ENCODE measurements at regions not wholly inside any gene's neighbourhood (a gene's known extent, or its start where the extent isn't known, plus 50 kb on each side); places are given as distances from the start of the nearest gene placed in this dataset.

DNA sequence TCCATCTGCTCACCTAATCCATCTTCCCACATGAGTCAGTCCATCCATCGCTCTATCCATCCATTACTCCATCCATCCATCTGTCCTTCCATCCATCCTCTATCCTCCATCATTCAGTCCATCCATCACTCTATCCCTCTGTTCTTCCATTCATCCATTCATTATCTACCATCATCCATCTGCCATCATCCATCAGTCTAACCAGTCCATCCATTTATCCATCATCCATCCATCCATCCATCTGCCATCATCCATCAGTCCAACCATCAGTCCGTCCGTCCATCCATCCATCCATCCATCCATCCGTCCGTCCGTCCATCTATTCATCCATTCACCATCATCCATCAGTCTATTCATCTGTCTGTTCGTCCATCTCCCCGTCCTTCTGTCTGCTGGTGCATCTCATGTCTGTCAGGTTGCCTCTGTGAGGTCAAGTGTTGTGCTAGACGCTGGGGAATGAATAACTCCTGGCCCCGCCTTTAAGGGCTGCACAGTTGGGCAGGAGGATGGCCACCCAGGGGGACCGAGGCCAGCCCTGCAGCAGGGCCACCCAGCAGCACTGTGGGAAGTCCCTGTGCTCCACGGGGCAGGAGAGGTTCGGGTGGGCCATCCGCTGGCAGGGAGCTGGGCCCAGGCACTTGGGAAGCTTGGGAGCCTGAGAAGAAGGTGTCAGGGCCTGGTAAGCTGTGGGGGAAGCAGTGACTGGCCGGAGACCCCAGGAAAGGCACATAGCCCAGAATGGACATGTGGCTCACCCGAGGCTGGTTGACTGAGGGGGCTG is 137.1 kb downstream of the CTTN start:
- DNase-seq (ENCODE audit: low read depth in 2 of 2) = no peak

DNA sequence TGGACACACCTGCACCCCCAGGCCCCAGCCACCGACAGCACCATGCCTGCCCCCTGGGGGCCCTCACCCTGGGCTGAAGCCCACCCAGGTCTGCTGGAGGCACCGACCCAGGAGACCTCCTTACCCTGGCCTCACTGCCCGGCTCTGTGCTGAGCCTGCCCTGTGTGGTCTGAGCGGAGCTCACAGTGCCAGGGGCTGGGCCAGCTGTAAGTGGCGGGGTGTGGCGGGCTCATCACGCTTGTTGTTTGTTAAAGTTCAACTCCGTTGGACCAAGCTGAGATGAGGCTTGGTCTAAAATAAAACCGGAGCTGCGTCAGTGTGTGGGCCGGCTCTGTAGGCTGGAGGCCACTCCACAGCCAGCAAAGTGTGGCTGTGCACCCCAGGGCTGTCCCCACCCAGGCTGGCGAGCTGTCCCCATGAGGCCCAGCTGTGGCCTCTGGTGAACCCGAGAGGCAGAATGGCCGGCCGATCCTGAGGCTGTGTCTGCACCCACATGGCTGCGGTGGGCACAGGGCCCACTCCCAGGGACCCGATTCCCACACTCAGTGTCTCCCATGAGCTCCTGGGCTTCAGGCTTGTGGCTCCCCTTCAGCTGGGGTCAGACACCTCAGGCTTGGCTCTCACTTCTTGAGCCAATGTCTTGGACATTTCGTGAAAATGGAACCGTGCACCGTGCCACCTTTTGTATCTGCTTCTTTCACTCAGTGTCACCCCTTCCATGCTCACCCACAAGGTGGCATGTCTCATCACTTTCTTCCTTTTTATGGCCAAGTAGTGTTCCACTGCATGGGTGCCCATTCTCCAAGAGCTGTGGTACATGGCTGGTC is 137.9 kb downstream of the CTTN start:
- no peak for DNase-seq (ENCODE audit: low read depth in 2 of 2)

DNA sequence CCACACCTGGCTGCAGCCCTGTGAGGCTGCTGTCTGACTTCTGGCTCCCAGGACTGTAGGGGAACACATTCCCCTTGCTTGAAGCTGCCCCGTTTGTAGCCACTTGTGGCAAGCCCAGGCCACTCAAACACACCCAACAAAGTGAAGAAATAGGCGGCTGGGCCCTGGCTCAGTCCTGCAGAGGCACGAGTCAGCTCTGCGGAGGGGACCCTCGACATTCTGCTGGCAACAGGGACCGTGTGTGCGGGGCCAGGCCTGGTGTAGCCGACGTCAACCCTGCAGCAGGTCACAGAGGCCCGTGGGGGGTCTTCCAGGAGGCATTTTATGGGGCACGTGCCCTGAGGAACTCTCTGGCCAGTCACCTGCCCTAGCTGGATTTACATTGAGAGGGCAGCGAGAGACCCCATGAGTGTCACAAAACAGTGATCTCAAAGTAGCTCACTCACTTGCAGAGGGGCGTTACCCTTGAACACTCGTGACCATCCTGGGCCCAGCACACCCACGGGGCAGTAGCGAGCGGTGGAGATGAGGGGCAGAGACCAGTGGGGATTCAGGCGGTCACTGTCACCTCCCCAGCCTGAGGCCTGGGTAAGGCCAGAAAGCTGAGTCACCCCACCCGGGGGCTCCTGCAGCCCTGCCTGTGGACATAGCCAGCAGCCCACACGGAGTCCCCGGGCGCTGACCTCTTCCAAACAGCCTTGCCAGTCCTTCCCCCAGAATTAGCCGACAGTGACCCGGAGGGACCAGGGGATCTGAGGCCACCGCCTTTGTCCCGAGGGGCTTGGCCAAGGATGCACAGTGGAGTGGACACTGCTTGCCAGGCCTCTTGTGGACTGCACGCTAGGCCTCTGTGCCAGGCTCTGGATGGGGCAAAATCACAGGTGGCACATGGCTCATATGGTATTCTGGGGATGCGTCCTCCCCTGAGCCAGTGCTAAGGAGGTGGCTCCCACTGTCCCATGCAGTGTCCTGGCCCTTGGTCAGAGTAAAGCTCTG is 139.5 kb downstream of the CTTN start:
- DNase-seq (ENCODE audit: low read depth in 2 of 2) = no peak

DNA sequence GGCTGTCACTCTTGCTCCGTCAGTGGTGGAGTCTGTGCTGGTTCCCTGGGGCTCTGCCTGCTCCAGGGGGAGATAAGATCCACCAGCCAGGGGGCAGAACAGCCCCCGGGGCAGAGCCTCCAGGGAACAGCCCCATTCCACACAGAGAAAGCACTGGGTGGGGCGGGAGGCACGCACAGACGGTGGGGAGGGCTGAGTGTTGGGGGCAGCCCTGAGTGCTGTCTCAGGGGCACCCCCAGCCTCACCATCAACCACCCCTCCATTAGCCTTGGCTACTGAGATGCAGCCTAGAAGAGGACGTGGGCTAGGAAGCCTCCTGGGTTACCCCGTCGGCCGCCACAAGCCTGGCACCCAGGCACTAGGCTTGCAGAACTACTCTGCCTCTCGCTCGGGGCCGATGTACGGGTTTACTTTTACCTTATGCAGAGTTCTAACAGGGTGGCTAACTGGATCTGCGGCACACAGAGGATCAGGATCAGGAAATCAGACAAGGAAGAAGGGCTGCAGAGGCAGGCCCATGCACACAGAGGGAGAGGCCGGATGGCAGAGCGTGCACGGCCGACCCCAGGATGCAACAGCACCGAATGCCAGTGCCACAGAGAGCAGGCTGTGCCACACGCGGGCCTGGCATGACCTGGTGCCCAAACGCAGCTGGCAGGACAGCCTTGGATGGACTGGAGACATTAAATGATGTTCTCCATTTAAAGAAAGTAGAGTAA is 140.5 kb downstream of the CTTN start:
- DNase-seq (ENCODE audit: low read depth in 2 of 2) = no peak

DNA sequence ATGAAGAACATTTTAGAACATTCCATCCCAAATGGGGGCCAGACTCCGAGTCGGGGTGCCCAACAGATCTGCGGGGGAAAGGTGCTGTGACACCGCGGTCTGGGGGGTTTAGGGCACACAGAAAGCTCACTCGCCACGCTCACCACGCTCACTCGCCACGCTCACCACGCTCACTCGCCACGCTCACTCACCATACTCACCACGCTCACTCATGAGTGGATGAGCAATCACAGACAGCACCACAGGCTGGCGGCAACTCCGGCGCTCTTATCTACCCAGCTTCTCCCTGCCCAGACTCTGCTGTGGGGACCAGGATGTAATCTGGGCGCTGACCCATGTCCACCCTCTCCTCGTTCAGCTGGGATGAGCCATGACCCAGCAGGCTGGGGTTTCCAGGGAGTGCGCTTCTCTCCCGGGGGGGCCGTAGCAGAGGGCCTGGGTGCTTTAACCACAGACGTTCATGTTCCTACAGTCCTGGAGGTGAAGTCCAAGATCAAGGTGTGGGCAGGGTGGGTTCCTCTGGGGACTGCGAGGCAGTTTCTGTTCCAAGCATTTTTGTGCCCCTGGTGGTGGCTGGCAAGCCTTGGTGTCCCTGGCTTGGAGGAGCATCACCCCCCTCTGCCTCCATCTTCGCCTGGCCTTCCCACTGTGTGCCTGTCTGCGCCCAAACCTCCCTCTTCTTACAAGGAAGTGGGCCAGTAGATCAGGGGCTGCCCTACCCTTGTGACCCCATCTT is 141.2 kb downstream of the CTTN start:
- no peak for DNase-seq (ENCODE audit: low read depth in 2 of 2)

DNA sequence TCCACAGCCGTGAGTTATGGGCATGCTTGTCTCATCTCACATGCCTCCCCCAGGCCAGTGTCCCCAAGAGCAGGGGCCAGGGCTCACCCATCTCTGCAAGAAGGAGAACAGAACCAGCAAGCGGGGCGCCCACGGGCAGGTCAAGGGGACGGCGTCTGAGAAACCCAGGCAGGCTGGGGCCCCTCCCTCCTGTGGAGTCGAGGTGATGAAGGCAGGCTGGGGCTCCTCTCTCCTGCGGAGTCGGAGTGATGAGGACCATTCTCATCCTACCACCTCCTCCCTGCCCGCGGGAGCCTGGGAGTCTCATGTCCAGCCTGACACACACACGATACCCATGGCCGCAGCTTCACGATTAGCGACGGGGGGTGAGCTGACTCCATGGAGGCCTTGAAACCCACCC is 141.9 kb downstream of the CTTN start:
- no peak for DNase-seq (ENCODE audit: low read depth in 2 of 2)

DNA sequence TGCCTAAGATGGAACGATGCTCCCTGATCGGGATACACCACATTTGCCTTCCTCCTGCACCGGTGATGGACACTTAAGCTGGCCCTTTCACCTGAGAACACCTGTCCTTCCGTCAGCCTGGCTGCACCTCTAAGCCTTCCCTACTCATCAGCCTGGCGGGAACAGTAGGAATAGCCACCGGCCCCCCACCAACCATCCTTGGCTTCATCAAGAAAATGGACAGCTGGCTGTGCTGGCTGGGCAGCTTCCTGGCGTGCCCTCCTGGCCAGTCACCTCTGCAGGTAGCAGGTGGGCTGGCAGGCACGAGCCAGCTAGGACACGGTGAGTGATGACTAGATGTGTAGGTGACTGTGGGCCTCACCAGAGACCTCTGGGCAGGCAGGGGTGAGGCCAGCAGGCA is 142.8 kb downstream of the CTTN start:
- no peak for DNase-seq (ENCODE audit: low read depth in 2 of 2)

DNA sequence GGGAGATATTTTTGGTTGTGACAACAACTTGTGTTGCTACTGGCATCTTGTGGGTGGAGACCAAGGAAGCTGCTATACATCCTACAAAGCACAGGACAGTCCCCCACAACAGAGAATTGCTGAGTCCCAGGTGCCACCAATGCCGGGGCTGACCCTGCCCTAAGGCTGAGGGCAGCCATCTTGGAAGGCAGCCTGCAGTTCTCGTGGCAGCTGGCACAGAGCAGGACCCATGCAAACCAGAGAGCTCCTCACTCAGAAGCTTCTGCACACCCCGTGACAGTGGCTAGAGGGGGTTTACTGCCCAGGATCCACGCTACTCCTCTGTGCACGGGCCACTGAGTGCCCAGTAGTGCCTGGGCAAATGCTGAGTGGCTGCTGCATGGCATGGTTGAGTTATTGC is 143.4 kb downstream of the CTTN start:
- no peak for DNase-seq (ENCODE audit: low read depth in 2 of 2)

DNA sequence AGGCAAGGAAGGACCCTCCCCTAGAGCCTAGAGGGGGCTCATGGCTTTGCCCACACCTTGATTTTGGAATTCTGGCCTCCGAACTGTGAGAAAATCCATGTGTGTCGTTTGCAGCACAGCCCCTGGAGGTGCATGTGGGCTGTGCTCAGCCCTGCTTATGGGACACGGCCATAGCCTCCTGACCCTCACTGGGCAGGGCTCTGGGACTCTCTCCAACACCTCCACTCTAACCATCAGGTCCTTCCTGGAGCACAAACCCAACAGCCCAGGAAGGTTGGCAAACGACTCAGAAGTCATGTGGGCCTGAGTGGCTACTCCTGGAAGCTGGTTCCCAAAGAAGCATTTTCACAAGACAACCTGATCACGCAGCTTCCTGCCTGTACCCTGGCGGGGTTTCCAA is 144.1 kb downstream of the CTTN start:
- DNase-seq (ENCODE audit: low read depth in 2 of 2) = no peak

DNA sequence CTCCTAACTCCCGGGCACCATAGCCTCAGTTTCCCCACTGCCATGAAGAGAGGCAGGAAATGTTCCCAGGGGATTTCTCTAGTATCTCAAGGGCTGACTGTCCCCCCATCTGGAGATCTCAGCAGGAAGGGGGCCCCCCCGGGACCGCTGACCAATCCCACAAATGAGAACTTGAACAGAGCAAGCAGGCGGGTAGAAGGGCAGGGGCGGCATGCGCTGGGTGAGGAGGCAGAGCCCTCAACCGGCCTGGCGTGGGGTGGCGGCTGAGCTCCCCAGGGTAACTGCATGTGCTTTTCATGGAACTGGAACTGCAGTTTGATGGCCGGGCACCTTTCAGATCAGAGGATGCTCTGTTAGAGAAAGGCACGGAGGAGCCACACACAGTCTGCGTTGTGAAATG is 144.5 kb downstream of the CTTN start:
- DNase-seq (ENCODE audit: low read depth in 2 of 2) = no peak

DNA sequence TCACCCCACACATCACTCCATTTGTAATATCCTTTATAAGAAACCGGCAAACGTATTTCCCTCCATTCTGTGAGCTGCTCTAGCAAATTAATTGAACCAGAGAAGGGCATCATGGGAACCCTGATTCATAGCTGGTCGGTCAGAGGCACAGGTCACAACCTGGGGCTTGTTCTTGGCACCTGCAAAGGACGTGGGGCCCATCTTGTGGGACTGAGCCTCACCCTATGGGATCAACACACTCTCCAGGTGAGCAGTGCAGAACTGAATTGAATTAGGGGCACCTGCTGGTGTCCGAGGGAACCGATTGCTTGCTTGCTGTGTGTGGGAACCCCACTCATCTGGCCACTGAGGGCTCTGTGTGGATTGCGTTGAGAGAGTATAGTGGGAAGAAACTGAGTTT is 145.3 kb downstream of the CTTN start:
- DNase-seq (ENCODE audit: low read depth in 2 of 2) = no peak

DNA sequence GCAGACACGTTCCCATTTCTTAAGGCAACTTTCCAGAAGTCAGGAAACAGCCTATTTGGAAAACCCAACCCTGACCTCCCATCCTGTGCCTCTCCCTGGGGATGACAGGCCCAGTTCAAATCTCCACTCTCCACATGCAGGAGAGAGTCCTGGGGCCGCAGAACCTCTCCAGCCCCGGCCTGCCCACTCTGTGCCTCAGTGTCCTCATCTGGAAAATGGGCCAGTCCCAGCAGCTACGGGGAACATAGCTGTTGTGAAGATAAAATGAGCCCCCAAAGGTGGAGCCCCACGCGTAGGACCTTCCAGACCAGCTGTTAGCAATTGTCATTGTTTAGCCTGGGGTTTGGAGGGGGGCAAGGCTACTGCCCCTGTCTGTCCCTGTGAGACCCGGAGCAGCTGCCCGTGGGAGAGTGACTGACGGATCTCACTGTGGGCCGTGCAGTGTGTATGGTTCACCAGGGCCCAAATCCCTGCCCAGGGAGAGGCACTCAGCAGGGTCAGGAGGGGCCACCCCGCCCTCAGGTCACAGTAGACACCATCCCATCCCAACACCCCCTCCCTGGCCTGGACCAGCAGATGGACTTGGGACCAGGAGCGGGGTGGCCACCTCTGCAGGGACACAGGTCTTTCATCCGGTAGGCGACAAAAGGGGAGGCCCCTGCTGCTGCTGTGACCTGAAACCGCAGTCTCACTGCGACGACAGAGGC is 145.9 kb downstream of the CTTN start:
- no peak for DNase-seq (ENCODE audit: low read depth in 2 of 2)

DNA sequence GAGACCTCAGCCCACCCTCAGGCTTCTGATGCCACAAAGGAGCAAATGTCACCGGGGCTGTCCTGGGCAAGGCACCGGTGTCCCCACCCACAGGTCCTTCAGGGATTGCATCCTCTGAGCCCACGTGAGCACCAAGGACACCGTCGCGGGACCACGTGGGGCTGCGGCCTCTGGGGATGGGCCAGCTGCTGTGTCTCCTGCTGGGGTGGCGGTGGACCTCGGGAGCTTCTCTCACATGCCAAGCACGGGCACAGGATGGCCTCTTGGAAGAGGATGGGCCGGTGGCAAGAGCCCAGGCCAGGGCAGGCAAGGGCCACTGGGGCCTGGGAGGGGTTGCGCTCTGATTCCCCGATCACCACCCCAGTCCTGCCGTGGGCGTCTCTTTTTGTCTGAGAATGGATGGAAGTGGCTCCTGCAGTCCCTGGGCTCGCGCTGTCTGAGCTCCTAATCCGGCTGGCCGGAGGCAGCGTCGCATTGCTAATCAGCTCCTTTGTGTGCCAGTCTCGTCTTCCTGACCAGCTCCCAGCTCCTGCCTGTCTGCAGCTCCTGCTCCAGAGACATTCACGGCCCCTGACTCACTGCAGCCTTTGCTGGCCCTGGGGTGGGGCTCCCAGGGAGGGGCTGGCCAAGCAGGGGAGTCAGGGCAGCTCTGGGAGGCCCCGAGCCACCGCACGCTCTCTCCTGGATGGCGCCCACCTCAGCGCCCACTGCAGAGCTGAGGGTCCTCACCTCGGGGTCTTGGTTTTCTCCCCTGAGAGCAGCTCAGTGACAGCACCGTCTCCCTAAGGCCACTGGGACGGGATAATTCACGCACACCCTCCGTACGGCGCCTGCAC is 146.7 kb downstream of the CTTN start:
- no peak for DNase-seq (ENCODE audit: low read depth in 2 of 2)

DNA sequence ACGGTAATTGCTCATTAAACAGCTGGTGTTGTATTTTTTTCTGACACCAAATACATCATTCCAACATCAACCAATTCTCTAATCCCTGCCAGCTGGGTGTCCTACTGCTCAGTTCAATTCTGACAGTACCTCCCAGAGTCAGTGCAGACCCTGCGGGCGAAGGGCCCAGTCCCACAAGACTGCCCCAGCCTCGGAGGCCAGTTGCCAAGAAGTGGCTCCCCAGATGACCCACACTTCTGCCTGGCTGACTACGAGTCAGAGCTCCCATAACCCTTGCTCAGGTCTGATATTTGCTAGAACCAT is 147.2 kb downstream of the CTTN start:
- DNase-seq (ENCODE audit: low read depth in 2 of 2) = no peak

DNA sequence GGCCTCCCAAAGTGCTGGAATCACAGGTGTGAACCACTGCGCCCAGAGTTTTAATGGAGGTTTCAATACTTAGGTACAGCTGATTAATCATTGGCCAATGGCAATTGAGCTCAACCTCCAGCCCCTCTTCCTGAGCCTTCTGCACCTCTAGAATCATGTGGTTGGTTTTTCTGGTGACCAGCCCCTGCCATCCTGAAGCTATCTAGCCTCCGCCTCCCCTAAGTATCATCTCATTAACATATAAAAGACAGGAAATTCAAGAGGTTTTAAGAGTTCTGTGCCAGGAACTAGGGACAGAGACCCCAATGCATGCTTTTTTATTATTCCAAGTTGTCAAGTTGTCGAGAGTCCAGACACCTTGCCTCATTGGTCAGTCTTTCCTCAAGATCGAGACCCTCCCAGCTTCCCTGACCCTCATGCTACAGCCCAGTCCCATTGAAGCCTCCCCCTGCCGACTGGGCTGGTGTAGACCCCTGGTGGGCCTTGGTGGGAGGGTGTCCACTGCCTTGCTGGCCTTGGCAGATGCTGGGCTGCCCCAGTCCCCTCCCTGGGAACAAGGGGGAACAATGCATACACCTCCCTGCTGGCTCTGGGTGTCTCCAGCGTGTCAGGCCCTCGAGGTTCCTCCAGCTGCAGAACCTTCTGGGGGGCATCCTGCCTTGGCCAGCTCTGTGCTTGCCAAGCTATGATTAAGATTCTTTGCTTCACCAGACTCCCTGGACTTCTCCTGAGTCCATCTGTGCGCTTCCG is 148.0 kb downstream of the CTTN start:
- DNase-seq (ENCODE audit: low read depth in 2 of 2) = no peak

DNA sequence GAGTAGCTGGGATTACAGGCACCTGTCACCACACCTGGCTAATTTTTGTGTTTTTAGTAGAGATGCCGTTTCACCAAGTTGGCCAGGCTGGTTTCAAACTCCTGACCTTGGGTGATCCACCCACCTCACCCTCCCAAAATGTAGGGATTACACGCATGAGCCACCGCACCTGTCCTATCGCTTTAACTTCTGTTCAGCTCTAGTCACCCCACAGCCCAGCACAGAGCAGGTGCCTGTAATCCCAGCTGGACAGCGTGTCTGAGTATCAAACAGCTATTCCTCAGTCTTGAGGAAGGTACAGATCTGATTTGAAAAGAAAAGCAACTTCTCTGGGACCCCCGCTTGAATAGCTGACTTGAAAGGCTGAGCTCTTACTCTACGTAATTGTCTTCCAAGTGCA is 149.1 kb downstream of the CTTN start:
- DNase-seq (ENCODE audit: low read depth in 2 of 2) = no peak

DNA sequence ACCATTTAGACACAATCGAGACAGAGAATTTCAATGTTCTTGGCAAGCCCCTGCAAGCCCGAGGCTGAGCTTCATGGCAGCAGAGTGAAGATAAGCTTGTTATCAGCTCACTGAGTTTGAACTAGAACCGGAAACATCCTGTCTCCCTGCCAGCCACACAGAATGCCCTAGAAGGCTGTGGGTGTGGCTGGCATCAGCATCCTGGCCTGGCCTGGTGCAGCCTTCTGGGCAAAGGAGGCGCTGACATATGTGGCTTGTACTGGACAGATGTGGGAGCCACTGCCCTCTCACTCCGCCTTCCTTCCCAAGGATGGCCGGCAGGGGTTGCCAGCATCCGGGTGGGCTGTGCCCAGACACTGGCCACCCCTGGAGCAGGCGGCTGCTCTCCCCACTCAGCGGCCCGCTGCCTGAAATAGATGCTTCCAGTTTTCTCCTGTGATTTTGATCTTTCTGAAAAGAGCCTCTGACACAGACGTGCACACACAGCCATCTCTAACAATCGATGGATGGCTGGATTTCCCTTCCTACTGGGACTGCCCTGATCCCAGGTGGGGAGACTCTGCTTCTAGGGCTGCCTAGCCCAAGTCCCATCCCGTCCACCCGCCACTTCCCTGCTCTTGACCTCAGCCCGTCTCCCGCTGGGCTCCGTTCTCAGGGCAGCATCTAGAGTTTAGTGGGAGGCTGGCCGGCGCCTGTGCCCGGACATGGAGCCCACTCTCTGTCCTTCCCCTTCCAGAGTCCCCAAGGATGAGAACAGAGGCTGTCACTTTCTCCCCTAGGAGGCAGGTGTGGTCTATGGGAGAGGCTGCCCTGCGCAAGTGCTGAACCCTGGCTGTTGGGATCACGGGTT is 149.7 kb downstream of the CTTN start:
- DNase-seq (ENCODE audit: low read depth in 2 of 2) = no peak

DNA sequence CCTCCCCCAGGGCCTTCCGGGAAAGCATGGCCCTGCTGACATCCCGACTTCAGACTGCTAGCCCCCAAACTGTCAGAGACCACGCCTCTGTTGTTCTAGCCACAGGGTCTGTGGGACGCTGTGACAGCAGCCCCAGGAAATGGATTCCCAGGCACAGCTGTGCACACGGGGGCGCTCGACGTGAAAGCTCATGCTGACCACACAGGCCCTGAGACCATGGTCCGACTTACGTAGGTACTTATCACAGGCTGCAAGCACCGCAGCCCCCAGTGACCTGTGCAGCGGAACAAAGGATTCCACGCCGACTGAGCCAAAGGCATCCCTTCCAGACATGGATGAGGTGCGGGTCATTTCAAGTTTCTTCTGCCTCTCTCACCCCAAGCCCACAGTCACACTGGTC is 150.6 kb downstream of the CTTN start:
- DNase-seq (ENCODE audit: low read depth in 2 of 2) = no peak
